ENCODE measurements at regions not wholly inside any gene's neighbourhood (a gene's known extent, or its start where the extent isn't known, plus 50 kb on each side); places are given as distances from the start of the nearest gene placed in this dataset.

- Histone ChIP-seq H3K27me3 (ENCODE audit: control insufficient read depth, insufficient read depth, low read length) (no peaks in the 10 kb centered on the region), H3K9ac (ENCODE audit: insufficient read depth, low read length) (no peak overlapping the region), H3K36me3 (ENCODE audit: control insufficient read depth, insufficient read depth, low read length) (no peaks in the 10 kb centered on the region), H3K79me2 (ENCODE audit: control insufficient read depth, insufficient read depth, low read length) (no peaks in the 10 kb centered on the region), H3K9me3 (ENCODE audit: control insufficient read depth, insufficient read depth, low read depth, low read length) (no peaks in the 10 kb centered on the region), H2AFZ (ENCODE audit: low read length) (no peak overlapping the region), H4K20me1 (ENCODE audit: control insufficient read depth, extremely low read depth, insufficient read depth, low read length) (no peaks in the 10 kb centered on the region), H3K27ac (ENCODE audit: insufficient read depth, low read length) (no peak overlapping the region), H3K4me3 (replicated peaks in 1 of 4; ENCODE audit: control extremely low read depth in 1 of 4, insufficient read depth in 1 of 4, low read depth in 3 of 4, low read length in 4 of 4) (no peak overlapping the region), H3K4me2 (ENCODE audit: extremely low read depth, insufficient read depth, low read length) (no peak overlapping the region), H3K4me1 (ENCODE audit: control insufficient read depth, extremely low read depth, insufficient read depth, low read length) (no peaks in the 10 kb centered on the region)
- no peak for DNase-seq (ENCODE audit: low read depth in 2 of 2)
- TF ChIP-seq CTCF (conservative IDR thresholded peaks at IDR 0.05 in 1 of 2, IDR thresholded peaks at IDR 0.05 in 1 of 2; ENCODE audit: low read depth in 1 of 2, low read length in 2 of 2) (no peak), EZH2 (IDR thresholded peaks at IDR 0.05; ENCODE audit: low read length, missing control alignments) (no peak)
These were observed 140.4 kb upstream of the USP24 start for GRCh38 chr1:55355549-55355948.

- no peaks in the 10 kb centered on the region for H3K36me3 ChIP-seq (ENCODE audit: control insufficient read depth, insufficient read depth, low read length)
- no peaks in the 10 kb centered on the region for H3K4me1 ChIP-seq (ENCODE audit: control insufficient read depth, extremely low read depth, insufficient read depth, low read length)
- DNase-seq (ENCODE audit: low read depth in 2 of 2), result peak in 1 of 2 donors; percentile 21
- H3K9ac ChIP-seq (ENCODE audit: insufficient read depth, low read length), result no peak overlapping the region
- H3K79me2 ChIP-seq (ENCODE audit: control insufficient read depth, insufficient read depth, low read length), result no peaks in the 10 kb centered on the region
- no peak overlapping the region for H3K4me3 ChIP-seq (replicated peaks in 1 of 4; ENCODE audit: control extremely low read depth in 1 of 4, insufficient read depth in 1 of 4, low read depth in 3 of 4, low read length in 4 of 4)
- H4K20me1 ChIP-seq (ENCODE audit: control insufficient read depth, extremely low read depth, insufficient read depth, low read length), result no peaks in the 10 kb centered on the region
- no peaks in the 10 kb centered on the region for H3K27me3 ChIP-seq (ENCODE audit: control insufficient read depth, insufficient read depth, low read length)
- H3K9me3 ChIP-seq (ENCODE audit: control insufficient read depth, insufficient read depth, low read depth, low read length), result no peaks in the 10 kb centered on the region
- no peak overlapping the region for H2AFZ ChIP-seq (ENCODE audit: low read length)
- H3K4me2 ChIP-seq (ENCODE audit: extremely low read depth, insufficient read depth, low read length), result no peak overlapping the region
- TF ChIP-seq CTCF (conservative IDR thresholded peaks at IDR 0.05 in 1 of 2, IDR thresholded peaks at IDR 0.05 in 1 of 2; ENCODE audit: low read depth in 1 of 2, low read length in 2 of 2) (no peak), EZH2 (IDR thresholded peaks at IDR 0.05; ENCODE audit: low read length, missing control alignments) (no peak)
- no peak overlapping the region for H3K27ac ChIP-seq (ENCODE audit: insufficient read depth, low read length)
These were observed 138.8 kb upstream of the USP24 start for GRCh38 chr1:55353707-55354620.

GRCh38 chr1:55352811-55353180, 137.6 kb upstream of the USP24 start:
- Histone ChIP-seq H3K9ac (ENCODE audit: insufficient read depth, low read length) (no peak overlapping the region), H3K4me2 (ENCODE audit: extremely low read depth, insufficient read depth, low read length) (no peak overlapping the region), H2AFZ (ENCODE audit: low read length) (no peak overlapping the region), H3K79me2 (ENCODE audit: control insufficient read depth, insufficient read depth, low read length) (no peaks in the 10 kb centered on the region), H3K27me3 (ENCODE audit: control insufficient read depth, insufficient read depth, low read length) (no peaks in the 10 kb centered on the region), H3K36me3 (ENCODE audit: control insufficient read depth, insufficient read depth, low read length) (no peaks in the 10 kb centered on the region), H3K4me1 (ENCODE audit: control insufficient read depth, extremely low read depth, insufficient read depth, low read length) (no peaks in the 10 kb centered on the region), H3K4me3 (replicated peaks in 1 of 4; ENCODE audit: control extremely low read depth in 1 of 4, insufficient read depth in 1 of 4, low read depth in 3 of 4, low read length in 4 of 4) (no peak overlapping the region), H3K9me3 (ENCODE audit: control insufficient read depth, insufficient read depth, low read depth, low read length) (no peaks in the 10 kb centered on the region), H4K20me1 (ENCODE audit: control insufficient read depth, extremely low read depth, insufficient read depth, low read length) (no peaks in the 10 kb centered on the region), H3K27ac (ENCODE audit: insufficient read depth, low read length) (no peak overlapping the region)
- no peak for DNase-seq (ENCODE audit: low read depth in 2 of 2)
- TF ChIP-seq CTCF (conservative IDR thresholded peaks at IDR 0.05 in 1 of 2, IDR thresholded peaks at IDR 0.05 in 1 of 2; ENCODE audit: low read depth in 1 of 2, low read length in 2 of 2) (no peak), EZH2 (IDR thresholded peaks at IDR 0.05; ENCODE audit: low read length, missing control alignments) (no peak)
